Kidney epithelial cell (primary cell): ENCODE measurements at regions not wholly inside any gene's neighbourhood (a gene's known extent, or its start where the extent isn't known, plus 50 kb on each side); places are given as distances from the start of the nearest gene placed in this dataset.

Source experiments
- DNase-seq: peaks from one replicate; pipeline ENCODE4 v3.0.0-alpha.2; 2010; ENCODE audit warnings: low read depth
- H3K27me3 ChIP-seq: 2 replicates; pipeline ENCODE4 v1.6.0; 2011; ENCODE audit warnings: low read length; ENCODE audit not compliant: control insufficient read depth, insufficient read depth
- H3K36me3 ChIP-seq: 2 replicates; pipeline ENCODE4 v1.5.1; 2011; ENCODE audit warnings: low read length; ENCODE audit not compliant: control insufficient read depth, insufficient read depth
- H3K4me3 ChIP-seq: 2 replicates; pipeline ENCODE4 v1.5.1; 2011; ENCODE audit warnings: low read depth, mild to moderate bottlenecking, control low read depth, low read length
- TF ChIP-seq, protein P1 (sequence below): IDR thresholded peaks from 2 replicates; pipeline ENCODE4 v1.5.1; 2011; ENCODE audit warnings: mild to moderate bottlenecking, moderate library complexity, low read length, control low read depth, inconsistent platforms; ENCODE audit not compliant: insufficient read depth, poor library complexity, severe bottlenecking

DNA sequence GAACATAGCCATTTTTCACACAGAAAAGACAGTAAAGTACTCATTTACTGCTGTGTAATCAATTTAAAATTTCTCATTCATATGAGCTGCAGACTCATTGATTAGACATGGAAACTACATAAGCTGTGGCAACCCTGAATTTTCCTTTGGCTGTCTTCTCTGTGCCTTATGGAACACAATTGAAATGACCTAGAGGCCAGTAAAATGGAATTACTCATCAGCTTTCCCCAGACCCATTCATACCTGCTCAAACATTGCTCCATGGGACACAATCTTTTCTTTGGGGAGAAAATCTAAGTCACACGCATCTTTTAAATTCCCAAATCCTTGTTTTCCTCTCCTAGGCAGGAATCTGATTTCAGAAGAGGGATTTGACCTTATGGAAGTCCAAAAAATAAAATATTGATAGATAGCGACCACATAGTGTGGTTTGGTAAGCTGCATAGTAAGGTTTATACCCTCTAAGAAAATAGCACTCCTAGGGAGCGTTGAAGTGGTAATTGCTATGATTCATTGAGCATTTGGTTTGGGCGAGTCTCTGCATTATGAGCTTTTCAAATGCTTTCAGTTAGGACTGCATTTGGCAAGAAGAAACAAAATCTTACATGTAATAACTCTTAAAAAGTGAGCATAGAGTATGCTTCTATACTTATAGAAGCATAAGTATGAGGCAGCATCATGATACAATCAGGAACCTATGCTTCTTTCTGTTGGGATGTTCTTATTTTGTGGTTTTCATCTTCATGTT is 243.4 kb upstream of the GADL1 start:
- Histone ChIP-seq H3K4me3 (no peak overlapping the region), H3K27me3 (no peaks in the 10 kb centered on the region), H3K36me3 (no peaks in the 10 kb centered on the region)
- TF ChIP-seq, protein P1, sequence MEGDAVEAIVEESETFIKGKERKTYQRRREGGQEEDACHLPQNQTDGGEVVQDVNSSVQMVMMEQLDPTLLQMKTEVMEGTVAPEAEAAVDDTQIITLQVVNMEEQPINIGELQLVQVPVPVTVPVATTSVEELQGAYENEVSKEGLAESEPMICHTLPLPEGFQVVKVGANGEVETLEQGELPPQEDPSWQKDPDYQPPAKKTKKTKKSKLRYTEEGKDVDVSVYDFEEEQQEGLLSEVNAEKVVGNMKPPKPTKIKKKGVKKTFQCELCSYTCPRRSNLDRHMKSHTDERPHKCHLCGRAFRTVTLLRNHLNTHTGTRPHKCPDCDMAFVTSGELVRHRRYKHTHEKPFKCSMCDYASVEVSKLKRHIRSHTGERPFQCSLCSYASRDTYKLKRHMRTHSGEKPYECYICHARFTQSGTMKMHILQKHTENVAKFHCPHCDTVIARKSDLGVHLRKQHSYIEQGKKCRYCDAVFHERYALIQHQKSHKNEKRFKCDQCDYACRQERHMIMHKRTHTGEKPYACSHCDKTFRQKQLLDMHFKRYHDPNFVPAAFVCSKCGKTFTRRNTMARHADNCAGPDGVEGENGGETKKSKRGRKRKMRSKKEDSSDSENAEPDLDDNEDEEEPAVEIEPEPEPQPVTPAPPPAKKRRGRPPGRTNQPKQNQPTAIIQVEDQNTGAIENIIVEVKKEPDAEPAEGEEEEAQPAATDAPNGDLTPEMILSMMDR = no peak
- DNase-seq = no peak

DNA sequence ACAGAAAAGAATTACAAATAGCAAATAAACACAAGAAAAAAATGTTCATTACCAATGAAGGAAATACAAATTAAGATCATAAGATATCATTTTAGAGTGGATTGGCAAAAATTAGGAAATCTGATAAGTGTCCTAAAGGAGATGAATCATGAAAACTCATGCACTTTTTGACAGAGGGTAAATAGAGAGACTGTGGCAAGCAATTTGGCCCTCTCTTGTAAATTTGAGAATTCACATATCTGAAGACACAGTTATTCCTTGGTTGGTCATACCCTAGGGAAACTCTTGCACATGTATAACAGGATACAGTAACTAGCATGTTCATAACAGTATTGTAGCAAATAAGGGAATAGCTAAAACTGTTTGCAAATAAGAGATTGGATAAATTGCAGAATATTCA is 246.0 kb upstream of the GADL1 start:
- Histone ChIP-seq H3K27me3 (no peaks in the 10 kb centered on the region), H3K4me3 (no peak overlapping the region), H3K36me3 (no peaks in the 10 kb centered on the region)
- TF ChIP-seq, protein P1 = no peak
- no peak for DNase-seq

GRCh38 chr3:31142139-31142538 is 247.7 kb upstream of the GADL1 start:
- TF ChIP-seq, protein P1 = no peak
- no peak for DNase-seq
- H3K4me3 ChIP-seq = no peak overlapping the region
- no peaks in the 10 kb centered on the region for H3K36me3 ChIP-seq
- no peaks in the 10 kb centered on the region for H3K27me3 ChIP-seq

DNA sequence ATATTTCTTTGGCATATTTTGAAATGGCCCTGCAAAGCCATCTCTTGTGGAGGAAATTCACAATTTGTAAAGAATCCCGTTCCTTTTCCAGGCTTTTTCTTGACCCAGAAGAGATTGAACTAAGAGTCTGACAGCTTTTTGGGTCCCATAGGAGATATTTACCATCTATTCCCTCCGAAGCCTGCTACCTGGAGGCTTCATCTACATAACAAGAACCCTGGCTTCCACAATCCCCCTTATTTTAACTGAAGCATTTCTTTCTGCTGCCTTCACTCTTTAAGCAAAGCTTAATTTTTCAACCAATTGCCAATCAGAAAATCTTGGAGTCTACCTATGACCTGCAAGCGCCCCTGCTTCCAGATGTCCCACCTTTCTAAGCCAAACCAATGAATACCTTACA is 248.1 kb upstream of the GADL1 start:
- H3K27me3 ChIP-seq = no peaks in the 10 kb centered on the region
- TF ChIP-seq, protein P1 = no peak
- no peak for DNase-seq

DNA sequence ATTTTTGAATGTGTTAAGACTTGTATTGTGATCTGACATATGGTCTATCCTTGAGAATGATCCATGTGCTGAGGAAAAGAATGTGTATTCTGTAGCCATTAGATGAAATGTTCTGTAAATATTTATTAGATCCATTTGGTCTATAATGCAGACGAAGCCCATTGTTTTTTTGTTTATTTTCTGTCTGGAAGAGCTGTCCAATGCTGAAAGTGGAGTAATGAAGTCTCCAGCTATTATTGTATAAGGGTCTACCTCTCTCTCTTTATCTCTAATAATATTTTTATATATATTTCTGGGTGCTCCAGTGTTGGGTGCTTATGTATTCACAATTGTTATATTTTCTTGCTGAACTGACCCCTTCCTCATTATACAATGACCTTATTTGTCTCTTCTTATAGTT is 250.6 kb upstream of the GADL1 start:
- Histone ChIP-seq H3K4me3 (no peak overlapping the region), H3K27me3 (no peaks in the 10 kb centered on the region), H3K36me3 (no peaks in the 10 kb centered on the region)
- no peak for DNase-seq
- TF ChIP-seq, protein P1 = no peak

More for the DNA sequence above, 248.1 kb upstream of the GADL1 start:
- no peak overlapping the region for H3K4me3 ChIP-seq
- no peaks in the 10 kb centered on the region for H3K36me3 ChIP-seq

GRCh38 chr3:31147550-31147949 is 253.1 kb upstream of the GADL1 start:
- H3K4me3 ChIP-seq = no peak overlapping the region
- TF ChIP-seq, protein P1 = no peak
- no peak for DNase-seq
- H3K36me3 ChIP-seq = no peaks in the 10 kb centered on the region
- H3K27me3 ChIP-seq = no peaks in the 10 kb centered on the region
